Effector memory CD4-positive, alpha-beta T cell (primary cell): ENCODE measurements at regions not wholly inside any gene's neighbourhood (a gene's known extent, or its start where the extent isn't known, plus 50 kb on each side); places are given as distances from the start of the nearest gene placed in this dataset.

Source experiments
- DNase-seq, 3 donors: peaks; one replicate each; pipeline ENCODE4 v3.0.0-alpha.2; 2020
- H3K27ac ChIP-seq: 2 replicates; pipeline ENCODE4 v1.7.0; 2013; ENCODE audit warnings: mild to moderate bottlenecking, low read length, moderate library complexity; ENCODE audit not compliant: insufficient read depth, poor library complexity, severe bottlenecking
- H3K27me3 ChIP-seq: replicated peaks from 2 replicates; pipeline ENCODE4 v1.7.0; 2013; ENCODE audit warnings: mild to moderate bottlenecking, low read length; ENCODE audit not compliant: insufficient read depth, control insufficient read depth, poor library complexity, severe bottlenecking
- H3K36me3 ChIP-seq: 2 replicates; pipeline ENCODE4 v1.7.0; 2013; ENCODE audit warnings: mild to moderate bottlenecking, low read length, moderate library complexity; ENCODE audit not compliant: control insufficient read depth, insufficient read depth
- H3K4me1 ChIP-seq: 2 replicates; pipeline ENCODE4 v1.7.0; 2013; ENCODE audit warnings: low read length, mild to moderate bottlenecking; ENCODE audit not compliant: control insufficient read depth, insufficient read depth, poor library complexity, severe bottlenecking
- H3K4me3 ChIP-seq: 2 replicates; pipeline ENCODE4 v1.7.0; 2013; ENCODE audit warnings: low read length, low read depth, mild to moderate bottlenecking; ENCODE audit not compliant: insufficient read depth, poor library complexity, severe bottlenecking
- H3K9me3 ChIP-seq: 2 replicates; pipeline ENCODE4 v1.7.0; 2013; ENCODE audit warnings: mild to moderate bottlenecking, low read length, moderate library complexity; ENCODE audit not compliant: control insufficient read depth

- Histone ChIP-seq H3K27me3 (no peaks in the 10 kb centered on the region), H3K36me3 (no peaks in the 10 kb centered on the region), H3K9me3 (no peaks in the 10 kb centered on the region), H3K4me1 (no peaks in the 10 kb centered on the region), H3K27ac (no peak overlapping the region), H3K4me3 (no peak overlapping the region)
- no peak for DNase-seq
Observed at GRCh38 chr12:24649634-24650033, 299.3 kb downstream of the BCAT1 start.

DNA sequence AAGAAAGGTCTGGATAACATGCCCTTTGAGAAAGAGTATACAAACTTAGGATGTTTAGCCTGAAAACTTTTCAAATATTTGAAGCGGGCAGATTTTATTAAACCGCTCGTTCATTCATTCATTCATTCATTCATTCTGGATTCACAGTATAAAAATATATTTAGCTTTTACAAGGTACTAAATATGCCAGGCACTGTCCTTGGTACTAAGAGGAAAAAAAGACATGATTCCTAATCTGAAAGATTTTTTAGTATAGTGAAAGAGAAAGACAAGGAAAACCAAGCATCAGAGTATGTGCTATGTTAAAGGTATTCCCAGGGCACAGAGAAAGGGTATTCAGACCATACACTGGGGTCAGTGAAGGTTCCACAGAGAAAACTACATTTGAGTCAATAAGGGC lies 299.7 kb downstream of the BCAT1 start:
- Histone ChIP-seq H3K9me3 (no peaks in the 10 kb centered on the region), H3K27me3 (no peaks in the 10 kb centered on the region), H3K4me3 (no peak overlapping the region), H3K36me3 (no peaks in the 10 kb centered on the region), H3K4me1 (no peaks in the 10 kb centered on the region), H3K27ac (no peak overlapping the region)
- no peak for DNase-seq

DNA sequence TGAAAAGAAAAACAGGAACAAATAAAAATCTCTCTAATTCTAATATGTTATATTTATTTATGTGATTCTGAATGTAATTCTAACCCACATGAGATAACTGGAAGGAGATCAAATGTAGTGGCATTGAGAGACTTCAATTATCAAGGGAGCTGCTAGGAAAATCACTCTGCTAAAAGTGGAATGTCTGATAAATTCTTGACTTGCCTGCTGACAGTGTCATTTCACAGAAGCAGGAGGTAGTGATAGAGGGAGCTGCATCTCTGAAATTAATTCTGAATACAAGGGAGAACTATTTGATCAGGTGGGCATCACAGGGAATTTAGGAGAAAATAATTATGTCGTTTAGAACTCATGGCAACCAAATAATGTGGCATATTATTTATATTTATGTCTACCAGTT lies 303.6 kb downstream of the BCAT1 start:
- Histone ChIP-seq H3K4me3 (no peak overlapping the region), H3K27ac (no peak overlapping the region), H3K27me3 (no peaks in the 10 kb centered on the region), H3K9me3 (no peaks in the 10 kb centered on the region), H3K4me1 (no peaks in the 10 kb centered on the region), H3K36me3 (no peaks in the 10 kb centered on the region)
- DNase-seq, result no peak

DNA sequence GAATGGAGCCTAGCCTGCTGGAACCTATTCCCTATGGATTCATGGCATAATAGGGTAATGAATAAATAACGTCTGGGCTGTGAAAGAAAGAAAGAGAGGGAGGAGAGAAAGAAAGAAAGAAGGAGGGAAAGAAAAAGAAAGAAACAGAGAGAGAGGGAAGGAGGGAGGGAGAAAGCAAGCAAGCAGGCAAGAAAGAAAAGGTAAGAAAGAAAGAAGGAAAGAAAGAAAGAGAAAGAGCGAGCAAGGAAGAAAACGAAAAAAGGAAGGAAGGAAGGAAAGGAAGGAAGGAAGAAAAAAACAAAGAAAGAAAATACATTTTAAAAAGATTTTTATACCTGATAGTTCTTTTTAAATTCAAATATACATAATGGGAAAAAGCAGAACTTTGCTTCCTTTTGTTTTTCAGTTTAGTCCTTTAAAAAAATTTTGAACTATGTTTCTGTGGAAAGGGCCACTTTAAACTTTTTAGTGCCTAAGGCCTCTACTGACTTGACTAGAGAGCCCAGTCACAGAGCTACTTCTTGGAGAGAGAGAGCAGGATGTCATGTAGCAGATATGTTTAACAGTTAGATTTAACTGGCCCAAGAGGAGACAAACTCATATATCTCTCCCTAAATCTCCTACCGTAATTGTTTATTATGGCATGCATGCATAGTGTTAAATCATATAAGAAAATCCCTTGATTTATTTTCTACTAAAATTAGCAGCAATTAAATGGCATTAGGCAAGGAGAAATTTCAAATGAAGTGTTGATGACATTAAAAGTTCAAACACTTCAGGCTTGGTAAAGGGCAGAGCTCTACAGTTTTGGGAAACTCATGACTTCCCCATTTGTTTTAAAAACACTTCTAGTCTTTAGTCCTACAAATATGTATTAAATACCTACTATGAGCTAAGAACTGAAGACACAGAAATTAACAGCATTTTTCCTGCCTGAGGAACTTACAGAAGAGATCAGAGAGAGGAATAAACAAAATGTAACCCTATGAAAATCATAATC lies 305.5 kb downstream of the BCAT1 start:
- H3K9me3 ChIP-seq, result no peaks in the 10 kb centered on the region
- no peaks in the 10 kb centered on the region for H3K27me3 ChIP-seq
- DNase-seq, result no peak
- no peak overlapping the region for H3K4me3 ChIP-seq
- no peak overlapping the region for H3K27ac ChIP-seq
- H3K4me1 ChIP-seq, result no peaks in the 10 kb centered on the region
- no peaks in the 10 kb centered on the region for H3K36me3 ChIP-seq

GRCh38 chr12:24639641-24640040 lies 309.3 kb downstream of the BCAT1 start:
- Histone ChIP-seq H3K9me3 (no peaks in the 10 kb centered on the region), H3K4me1 (no peaks in the 10 kb centered on the region), H3K27ac (no peak overlapping the region), H3K27me3 (no peaks in the 10 kb centered on the region), H3K4me3 (no peak overlapping the region), H3K36me3 (no peaks in the 10 kb centered on the region)
- no peak for DNase-seq

GRCh38 chr12:24632466-24632865 lies 316.4 kb downstream of the BCAT1 start:
- DNase-seq, result no peak
- Histone ChIP-seq H3K9me3 (no peaks in the 10 kb centered on the region), H3K4me3 (no peak overlapping the region), H3K27ac (no peak overlapping the region), H3K4me1 (no peaks in the 10 kb centered on the region), H3K36me3 (no peaks in the 10 kb centered on the region), H3K27me3 (no peaks in the 10 kb centered on the region)

GRCh38 chr12:24631676-24632426 lies 317.1 kb downstream of the BCAT1 start:
- Histone ChIP-seq H3K9me3 (no peaks in the 10 kb centered on the region), H3K4me3 (no peak overlapping the region), H3K27me3 (no peaks in the 10 kb centered on the region), H3K4me1 (no peaks in the 10 kb centered on the region), H3K27ac (no peak overlapping the region), H3K36me3 (no peaks in the 10 kb centered on the region)
- DNase-seq, result no peak

GRCh38 chr12:24630856-24631255 lies 318.0 kb downstream of the BCAT1 start:
- no peaks in the 10 kb centered on the region for H3K4me1 ChIP-seq
- no peaks in the 10 kb centered on the region for H3K27me3 ChIP-seq
- no peak overlapping the region for H3K4me3 ChIP-seq
- no peaks in the 10 kb centered on the region for H3K9me3 ChIP-seq
- no peak for DNase-seq
- H3K27ac ChIP-seq, result no peak overlapping the region
- no peaks in the 10 kb centered on the region for H3K36me3 ChIP-seq

DNA sequence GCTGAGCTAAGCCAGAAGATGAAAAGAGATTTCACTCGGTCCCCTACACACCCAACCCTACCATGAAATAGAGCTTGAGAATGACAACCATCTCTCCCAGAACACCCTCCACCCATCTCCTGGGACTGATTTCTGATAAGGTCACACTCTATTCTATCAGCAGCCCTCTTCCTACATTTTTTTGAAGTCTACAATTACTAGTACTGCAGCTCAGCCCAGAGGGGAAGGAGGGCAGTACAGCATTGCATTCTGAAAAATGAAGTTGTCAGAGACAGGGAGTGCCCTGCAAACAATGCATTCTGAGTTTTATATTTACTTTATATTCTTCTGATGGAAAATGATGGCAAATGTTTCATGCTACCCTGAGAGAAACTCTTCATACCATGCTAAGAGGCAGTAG lies 318.5 kb downstream of the BCAT1 start:
- Histone ChIP-seq H3K9me3 (no peaks in the 10 kb centered on the region), H3K4me1 (no peaks in the 10 kb centered on the region), H3K4me3 (no peak overlapping the region), H3K27me3 (no peaks in the 10 kb centered on the region), H3K36me3 (no peaks in the 10 kb centered on the region), H3K27ac (no peak overlapping the region)
- no peak for DNase-seq

- Histone ChIP-seq H3K27me3 (no peaks in the 10 kb centered on the region), H3K4me3 (no peak overlapping the region), H3K9me3 (no peaks in the 10 kb centered on the region), H3K4me1 (no peaks in the 10 kb centered on the region), H3K36me3 (no peaks in the 10 kb centered on the region), H3K27ac (no peak overlapping the region)
- no peak for DNase-seq
Observed at GRCh38 chr12:24625103-24625502, 323.8 kb downstream of the BCAT1 start.
